WI38 (cell line): ENCODE measurements at regions not wholly inside any gene's neighbourhood (a gene's known extent, or its start where the extent isn't known, plus 50 kb on each side); places are given as distances from the start of the nearest gene placed in this dataset.
"Not testable (repeated sequence)": the region's sequence is repeated elsewhere in the genome, so short reads cannot be mapped to it uniquely, and the experiment has no call there.

Experiments
- H3K4me3 ChIP-seq: 2 replicates; pipeline ENCODE4 v1.5.1; 2011; ENCODE audit warnings: low read depth, mild to moderate bottlenecking, control low read depth, low read length
- TF ChIP-seq, protein P1 (sequence below): IDR thresholded peaks from 2 replicates; pipeline ENCODE4 v1.5.1; 2012; ENCODE audit warnings: low read depth, mild to moderate bottlenecking, control low read depth, low read length

DNA sequence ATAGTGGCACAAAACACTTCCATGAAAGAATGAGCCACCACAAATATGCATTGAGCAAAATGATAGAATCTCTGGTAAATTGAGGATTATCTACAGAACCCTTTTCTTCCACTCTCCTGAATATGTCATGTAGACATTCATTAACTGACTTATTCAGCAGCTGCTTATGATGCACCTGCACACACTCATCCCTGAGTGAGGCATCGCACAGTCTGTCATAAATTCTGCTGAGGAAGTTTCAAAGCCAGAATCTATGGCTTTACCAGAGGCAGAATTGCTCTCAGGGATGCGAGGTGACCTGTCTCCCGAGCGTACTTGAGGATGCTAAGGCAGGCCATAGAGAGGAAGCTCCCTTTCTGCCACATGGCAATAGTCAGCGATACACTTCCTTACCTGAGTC lies 1090.2 kb downstream of the UQCRFS1 start:
- no peak overlapping the region for H3K4me3 ChIP-seq
- TF ChIP-seq, protein P1, sequence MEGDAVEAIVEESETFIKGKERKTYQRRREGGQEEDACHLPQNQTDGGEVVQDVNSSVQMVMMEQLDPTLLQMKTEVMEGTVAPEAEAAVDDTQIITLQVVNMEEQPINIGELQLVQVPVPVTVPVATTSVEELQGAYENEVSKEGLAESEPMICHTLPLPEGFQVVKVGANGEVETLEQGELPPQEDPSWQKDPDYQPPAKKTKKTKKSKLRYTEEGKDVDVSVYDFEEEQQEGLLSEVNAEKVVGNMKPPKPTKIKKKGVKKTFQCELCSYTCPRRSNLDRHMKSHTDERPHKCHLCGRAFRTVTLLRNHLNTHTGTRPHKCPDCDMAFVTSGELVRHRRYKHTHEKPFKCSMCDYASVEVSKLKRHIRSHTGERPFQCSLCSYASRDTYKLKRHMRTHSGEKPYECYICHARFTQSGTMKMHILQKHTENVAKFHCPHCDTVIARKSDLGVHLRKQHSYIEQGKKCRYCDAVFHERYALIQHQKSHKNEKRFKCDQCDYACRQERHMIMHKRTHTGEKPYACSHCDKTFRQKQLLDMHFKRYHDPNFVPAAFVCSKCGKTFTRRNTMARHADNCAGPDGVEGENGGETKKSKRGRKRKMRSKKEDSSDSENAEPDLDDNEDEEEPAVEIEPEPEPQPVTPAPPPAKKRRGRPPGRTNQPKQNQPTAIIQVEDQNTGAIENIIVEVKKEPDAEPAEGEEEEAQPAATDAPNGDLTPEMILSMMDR: no peak

DNA sequence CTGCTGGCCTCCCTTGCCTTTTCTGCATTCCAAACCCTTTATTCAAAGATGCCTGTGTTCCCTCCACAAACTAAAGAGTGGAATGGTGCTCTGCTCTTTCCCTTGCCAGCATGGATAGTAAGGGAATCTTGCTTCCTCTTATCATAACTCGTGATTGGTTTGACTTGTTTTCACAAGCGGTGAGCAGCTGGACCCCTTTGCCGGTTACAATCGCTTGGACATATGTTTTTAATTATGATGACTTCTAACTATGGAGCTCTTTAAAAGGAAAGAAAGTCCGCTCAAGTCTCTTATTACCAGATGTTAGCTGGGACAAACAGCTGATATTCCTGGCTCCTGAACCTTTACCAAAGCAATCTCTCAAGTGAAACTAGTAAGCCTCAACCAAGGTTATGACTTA lies 1094.7 kb downstream of the UQCRFS1 start:
- no peak overlapping the region for H3K4me3 ChIP-seq
- TF ChIP-seq, protein P1: no peak

DNA sequence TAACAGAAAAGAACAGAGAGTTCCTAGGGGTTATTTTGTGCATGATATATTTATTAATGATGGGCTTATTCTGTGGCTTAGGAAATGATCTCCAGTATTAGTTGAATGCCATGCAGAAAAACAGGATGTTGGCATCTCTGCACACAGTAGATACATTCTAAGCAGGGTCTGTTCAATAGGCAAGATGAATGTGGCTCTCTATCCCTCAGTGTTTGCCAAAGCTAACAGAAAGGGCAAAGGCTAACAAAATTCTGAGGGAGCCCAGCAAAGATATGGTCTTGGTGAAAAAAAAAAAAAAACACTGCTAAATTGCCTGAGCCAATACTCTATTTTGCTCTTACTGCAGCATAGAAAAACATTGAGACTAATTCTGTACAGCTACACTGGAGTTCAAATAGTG lies 1095.8 kb downstream of the UQCRFS1 start:
- TF ChIP-seq, protein P1: no peak
- H3K4me3 ChIP-seq: no peak overlapping the region

DNA sequence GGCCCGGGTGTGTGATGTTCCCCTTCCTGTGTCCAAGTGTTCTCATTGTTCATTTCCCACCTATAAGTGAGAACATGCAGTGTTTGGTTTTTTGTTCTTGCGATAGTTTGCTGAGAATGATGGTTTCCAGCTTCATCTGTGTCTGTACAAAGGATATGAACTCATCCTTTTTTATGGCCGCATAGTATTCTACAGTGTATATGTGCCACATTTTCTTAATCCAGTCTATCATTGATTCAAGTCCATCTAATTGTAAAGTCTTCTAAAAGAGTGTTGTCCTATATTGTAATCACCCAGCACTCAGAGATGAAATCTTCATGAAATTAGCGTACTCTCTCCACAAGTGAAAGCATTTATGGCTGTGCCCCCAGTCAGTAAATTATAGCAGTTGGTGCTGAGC lies 1096.6 kb downstream of the UQCRFS1 start:
- H3K4me3 ChIP-seq: not testable (repeated sequence)

DNA sequence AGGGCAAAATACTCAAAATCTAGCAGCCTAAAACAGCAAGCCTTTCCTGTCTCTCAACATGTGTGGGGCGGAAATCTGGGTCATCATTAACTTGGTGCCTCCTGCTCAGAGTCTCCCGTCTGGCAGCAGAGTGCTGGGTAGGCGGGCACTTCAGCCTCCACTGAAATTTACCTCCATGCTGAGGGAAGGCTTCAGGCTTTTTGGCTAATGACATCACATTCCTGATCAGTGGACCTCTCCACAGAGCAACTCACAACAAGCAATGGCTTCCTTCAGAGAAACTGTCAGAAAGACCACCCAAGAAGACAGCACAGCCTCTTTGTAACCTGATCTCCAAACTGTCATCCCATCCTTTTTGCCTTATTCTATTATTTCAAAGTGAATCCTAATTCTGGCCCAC lies 1109.0 kb downstream of the UQCRFS1 start:
- no peak overlapping the region for H3K4me3 ChIP-seq
- TF ChIP-seq, protein P1: no peak

DNA sequence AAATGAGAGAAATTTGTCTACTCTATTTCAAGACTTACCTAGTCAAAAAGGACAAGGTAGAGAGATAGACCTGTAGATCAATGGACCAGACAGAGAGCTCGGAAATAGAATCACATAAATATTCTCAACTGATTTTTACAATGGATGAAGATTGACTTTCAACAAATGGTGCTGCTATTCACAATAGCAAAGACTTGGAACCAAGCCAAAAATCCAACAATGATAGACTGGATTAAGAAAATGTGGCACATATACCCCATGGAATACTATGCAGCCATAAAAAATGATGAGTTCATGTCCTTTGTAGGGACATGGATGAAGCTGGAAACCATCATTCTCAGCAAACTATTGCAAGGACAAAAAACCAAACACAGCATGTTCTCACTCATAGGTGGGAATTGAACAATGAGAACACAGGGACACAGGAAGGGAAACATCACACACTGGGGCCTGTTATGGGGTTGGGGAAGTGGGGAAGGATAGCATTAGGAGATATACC lies 1128.2 kb downstream of the UQCRFS1 start:
- H3K4me3 ChIP-seq: not testable (repeated sequence)

DNA sequence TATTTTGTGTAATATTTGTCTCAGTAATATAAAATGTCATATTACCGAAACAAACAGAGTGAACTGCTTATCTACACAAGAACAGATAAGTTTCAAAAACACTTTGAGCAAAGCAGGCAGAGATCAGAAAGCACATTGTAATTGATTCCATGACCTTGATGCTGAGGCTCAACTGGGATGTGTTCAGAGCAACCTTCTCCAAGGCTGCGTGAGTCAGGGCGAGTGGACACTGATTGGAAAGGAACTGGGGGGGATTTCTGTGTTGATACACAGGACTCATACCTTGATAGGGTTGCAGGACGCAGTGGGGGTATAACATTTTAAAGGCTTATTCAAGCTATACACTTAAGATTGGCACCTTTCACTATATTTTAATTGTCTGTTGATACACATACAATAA lies 1136.3 kb downstream of the UQCRFS1 start:
- no peak overlapping the region for H3K4me3 ChIP-seq
- TF ChIP-seq, protein P1: no peak

DNA sequence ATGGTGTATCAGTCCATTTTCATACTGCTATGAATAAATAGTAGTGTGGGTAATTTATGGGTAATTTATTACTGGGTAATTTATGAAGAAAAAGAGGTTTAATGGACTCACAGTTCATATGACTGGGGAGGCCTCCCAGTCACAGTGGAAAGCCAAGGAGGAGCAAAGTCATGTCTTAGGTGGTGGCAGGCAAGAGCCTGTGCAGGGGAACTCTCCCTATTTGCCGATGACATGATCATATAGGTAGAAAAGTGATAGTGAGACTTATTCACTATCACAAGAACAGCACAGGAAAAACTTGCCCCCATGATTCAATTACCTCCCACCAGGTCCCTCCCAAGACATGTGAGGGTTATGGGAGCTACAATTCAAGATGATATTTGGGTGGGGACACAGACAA lies 1137.7 kb downstream of the UQCRFS1 start:
- TF ChIP-seq, protein P1: no peak
- H3K4me3 ChIP-seq: no peak overlapping the region

DNA sequence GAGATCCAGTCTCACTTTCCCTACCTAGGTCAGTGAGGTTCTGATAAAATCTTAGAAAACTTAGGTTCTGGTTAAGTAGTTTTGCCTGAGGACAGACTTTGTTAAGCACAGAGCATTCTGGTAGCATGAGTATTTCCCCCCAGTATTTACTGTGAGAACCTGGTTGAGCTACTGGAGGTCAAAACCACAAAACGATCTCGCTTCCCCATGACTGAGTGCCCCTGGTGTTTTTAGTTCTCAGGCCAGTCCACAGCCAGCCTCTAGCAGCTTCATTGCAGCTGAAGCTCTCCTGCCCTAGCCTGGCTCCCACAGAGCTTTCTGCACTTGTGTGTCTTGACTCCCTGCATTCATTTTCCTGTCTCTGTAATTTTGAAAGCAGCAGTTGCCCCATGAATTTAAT lies 1138.2 kb downstream of the UQCRFS1 start:
- H3K4me3 ChIP-seq: no peak overlapping the region
- TF ChIP-seq, protein P1: no peak
